C4-2B (cell line): ENCODE measurements at regions not wholly inside any gene's neighbourhood (a gene's known extent, or its start where the extent isn't known, plus 50 kb on each side); places are given as distances from the start of the nearest gene placed in this dataset.

Experiments
- ZFX ChIP-seq: fragments of 450-650 bp; IDR thresholded peaks from 2 replicates; pipeline ENCODE4 v1.6.1; 2017
- TF ChIP-seq, protein P1 (sequence below): fragments of 450-650 bp; conservative IDR thresholded peaks from 2 replicates; pipeline ENCODE4 v1.5.1; 2017; ENCODE audit warnings: mild to moderate bottlenecking

DNA sequence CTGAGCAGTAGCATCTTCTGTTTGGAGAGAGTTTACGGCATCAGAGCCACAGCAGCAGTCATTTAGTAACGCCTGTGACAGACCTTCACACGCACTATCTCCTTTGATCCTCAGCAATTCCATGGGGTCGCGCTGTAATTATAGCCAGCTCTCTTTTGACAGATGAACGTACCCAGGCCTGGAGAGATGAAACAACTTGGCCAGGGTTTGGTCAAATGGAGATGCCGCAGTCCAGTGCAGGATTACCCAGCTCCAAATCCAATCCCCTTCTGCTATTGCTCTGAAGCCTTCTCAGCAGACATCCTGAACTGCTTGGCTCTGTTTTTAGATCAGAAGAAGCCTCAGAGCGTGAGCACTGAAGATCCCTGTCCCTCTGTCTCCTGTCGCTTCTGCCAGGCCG is 83.9 kb downstream of the SOX9 start:
- TF ChIP-seq, protein P1, sequence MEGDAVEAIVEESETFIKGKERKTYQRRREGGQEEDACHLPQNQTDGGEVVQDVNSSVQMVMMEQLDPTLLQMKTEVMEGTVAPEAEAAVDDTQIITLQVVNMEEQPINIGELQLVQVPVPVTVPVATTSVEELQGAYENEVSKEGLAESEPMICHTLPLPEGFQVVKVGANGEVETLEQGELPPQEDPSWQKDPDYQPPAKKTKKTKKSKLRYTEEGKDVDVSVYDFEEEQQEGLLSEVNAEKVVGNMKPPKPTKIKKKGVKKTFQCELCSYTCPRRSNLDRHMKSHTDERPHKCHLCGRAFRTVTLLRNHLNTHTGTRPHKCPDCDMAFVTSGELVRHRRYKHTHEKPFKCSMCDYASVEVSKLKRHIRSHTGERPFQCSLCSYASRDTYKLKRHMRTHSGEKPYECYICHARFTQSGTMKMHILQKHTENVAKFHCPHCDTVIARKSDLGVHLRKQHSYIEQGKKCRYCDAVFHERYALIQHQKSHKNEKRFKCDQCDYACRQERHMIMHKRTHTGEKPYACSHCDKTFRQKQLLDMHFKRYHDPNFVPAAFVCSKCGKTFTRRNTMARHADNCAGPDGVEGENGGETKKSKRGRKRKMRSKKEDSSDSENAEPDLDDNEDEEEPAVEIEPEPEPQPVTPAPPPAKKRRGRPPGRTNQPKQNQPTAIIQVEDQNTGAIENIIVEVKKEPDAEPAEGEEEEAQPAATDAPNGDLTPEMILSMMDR, result no peak
- TF ChIP-seq ZFX, result no peak
